MM.1S (cell line): ENCODE measurements at regions not wholly inside any gene's neighbourhood (a gene's known extent, or its start where the extent isn't known, plus 50 kb on each side); places are given as distances from the start of the nearest gene placed in this dataset.
"Not testable (repeated sequence)": the region's sequence is repeated elsewhere in the genome, so short reads cannot be mapped to it uniquely, and the experiment has no call there.

ENCODE experiments used
- DNase-seq: peaks from one replicate; pipeline ENCODE4 v3.0.0-alpha.2; 2015
- H2AFZ ChIP-seq: fragments of 300-600 bp; sonication (generic); 2 replicates; pipeline ENCODE4 v1.6.0; 2016; ENCODE audit warnings: antibody characterized with exemption, low read length
- H3F3A ChIP-seq: fragments of 300-600 bp; sonication (generic); 2 replicates; pipeline ENCODE4 v1.6.1; 2016; ENCODE audit warnings: mild to moderate bottlenecking, antibody characterized with exemption, low read length, moderate library complexity, mixed read lengths; ENCODE audit not compliant: insufficient read depth
- H3K27ac ChIP-seq: fragments of 300-600 bp; sonication (generic); 2 replicates; pipeline ENCODE4 v1.5.1; 2016; ENCODE audit warnings: mild to moderate bottlenecking, low read length
- H3K27me3 ChIP-seq: fragments of 300-600 bp; sonication (generic); replicated peaks from 2 replicates; pipeline ENCODE4 v1.6.0; 2016; ENCODE audit warnings: low read length; ENCODE audit not compliant: insufficient read depth
- H3K36me3 ChIP-seq: fragments of 300-600 bp; sonication (generic); replicated peaks from 2 replicates; pipeline ENCODE4 v1.6.1; 2016; ENCODE audit warnings: mild to moderate bottlenecking, low read length, mixed read lengths; ENCODE audit not compliant: insufficient read depth
- H3K4me1 ChIP-seq: fragments of 300-600 bp; sonication (generic); 2 replicates; pipeline ENCODE4 v1.6.1; 2016; ENCODE audit warnings: low read length, mixed read lengths
- H3K4me2 ChIP-seq: fragments of 300-600 bp; sonication (generic); 2 replicates; pipeline ENCODE4 v1.6.0; 2016; ENCODE audit warnings: low read depth, low read length
- H3K4me3 ChIP-seq: fragments of 300-600 bp; sonication (generic); 2 replicates; pipeline ENCODE4 v1.5.1; 2016; ENCODE audit warnings: low read length, mixed read lengths
- H3K79me2 ChIP-seq: fragments of 300-600 bp; sonication (generic); 2 replicates; pipeline ENCODE4 v1.6.1; 2016; ENCODE audit warnings: mixed run types, low read length, mixed read lengths
- H3K9ac ChIP-seq: fragments of 300-600 bp; sonication (generic); 2 replicates; pipeline ENCODE4 v1.6.1; 2016; ENCODE audit warnings: low read length, mixed read lengths
- H3K9me2 ChIP-seq: fragments of 300-600 bp; sonication (generic); replicated peaks from 2 replicates; pipeline ENCODE4 v1.6.1; 2016; ENCODE audit warnings: mild to moderate bottlenecking, low read length, mixed read lengths; ENCODE audit not compliant: insufficient read depth
- H3K9me3 ChIP-seq: fragments of 300-600 bp; sonication (generic); replicated peaks from 2 replicates; pipeline ENCODE4 v1.6.1; 2016; ENCODE audit warnings: mild to moderate bottlenecking, low read length, mixed read lengths; ENCODE audit not compliant: insufficient read depth
- H4K20me1 ChIP-seq: fragments of 300-600 bp; sonication (generic); 2 replicates; pipeline ENCODE4 v1.6.1; 2016; ENCODE audit warnings: mild to moderate bottlenecking, low read length, moderate library complexity, mixed read lengths; ENCODE audit not compliant: insufficient read depth
- CTCF ChIP-seq: fragments of 300-600 bp; sonication (generic); IDR thresholded peaks from 2 replicates; pipeline ENCODE4 v1.5.1; 2016; ENCODE audit warnings: antibody characterized with exemption, low read length, mixed read lengths
- EZH2 ChIP-seq: fragments of 300-600 bp; sonication (generic); optimal IDR thresholded peaks from 2 replicates; pipeline ENCODE3; 2017; ENCODE audit warnings: low read depth, mild to moderate bottlenecking, antibody characterized with exemption, low read length, mixed read lengths
- EZH2phosphoT487 ChIP-seq: fragments of 300-600 bp; sonication (generic); IDR thresholded peaks from 2 replicates; pipeline ENCODE4 v1.6.1; 2018; ENCODE audit warnings: antibody characterized with exemption, low read length

- Histone ChIP-seq H3K79me2 (no peaks in the 10 kb centered on the region), H3K36me3 (no peaks in the 10 kb centered on the region), H3K27ac (no peak overlapping the region), H3K9ac (no peak overlapping the region), H3K4me2 (no peak overlapping the region), H3K4me3 (no peak overlapping the region), H3K9me2 (no peaks in the 10 kb centered on the region), H3K4me1 (no peaks in the 10 kb centered on the region), H4K20me1 (no peaks in the 10 kb centered on the region), H3K9me3 (no peaks in the 10 kb centered on the region), H3K27me3 (no peaks in the 10 kb centered on the region), H3F3A (no peaks in the 10 kb centered on the region), H2AFZ (no peak overlapping the region)
- DNase-seq, result no peak
- TF ChIP-seq EZH2, result no peak
- no peak for TF ChIP-seq CTCF
- TF ChIP-seq EZH2phosphoT487, result no peak
Measured at GRCh38 chr6:76768556-76768955, 694.7 kb downstream of the HTR1B start.

DNA sequence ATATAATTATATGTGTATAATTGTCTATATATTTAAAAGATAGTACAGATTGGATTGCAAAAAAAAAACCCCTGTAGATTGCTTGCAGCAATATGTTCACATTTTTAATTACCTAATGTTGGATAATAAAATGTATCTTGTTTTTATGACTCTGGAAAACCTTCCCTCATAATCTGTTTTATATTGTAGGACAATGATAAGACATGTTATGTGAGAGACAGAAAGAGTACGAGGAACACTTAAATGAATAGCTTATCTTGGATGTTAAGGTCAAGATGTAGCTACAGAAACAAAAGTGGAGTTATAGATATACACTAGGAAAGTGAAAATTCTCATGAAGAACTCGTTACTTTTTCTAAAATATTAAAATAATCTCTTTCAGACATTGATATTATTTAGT lies 691.6 kb upstream of the IMPG1 start:
- no peaks in the 10 kb centered on the region for H3K9me3 ChIP-seq
- H3K27me3 ChIP-seq, result no peaks in the 10 kb centered on the region
- no peak overlapping the region for H3K4me2 ChIP-seq
- no peak for TF ChIP-seq CTCF
- TF ChIP-seq EZH2phosphoT487, result no peak
- no peak for TF ChIP-seq EZH2
- H3K36me3 ChIP-seq, result no peaks in the 10 kb centered on the region
- H3F3A ChIP-seq, result no peaks in the 10 kb centered on the region
- no peak overlapping the region for H3K4me3 ChIP-seq
- H3K4me1 ChIP-seq, result no peaks in the 10 kb centered on the region
- no peaks in the 10 kb centered on the region for H4K20me1 ChIP-seq
- H3K79me2 ChIP-seq, result no peaks in the 10 kb centered on the region
- no peak overlapping the region for H3K9ac ChIP-seq
- H3K27ac ChIP-seq, result no peak overlapping the region
- no peak overlapping the region for H2AFZ ChIP-seq
- DNase-seq, result no peak
- H3K9me2 ChIP-seq, result no peaks in the 10 kb centered on the region

DNA sequence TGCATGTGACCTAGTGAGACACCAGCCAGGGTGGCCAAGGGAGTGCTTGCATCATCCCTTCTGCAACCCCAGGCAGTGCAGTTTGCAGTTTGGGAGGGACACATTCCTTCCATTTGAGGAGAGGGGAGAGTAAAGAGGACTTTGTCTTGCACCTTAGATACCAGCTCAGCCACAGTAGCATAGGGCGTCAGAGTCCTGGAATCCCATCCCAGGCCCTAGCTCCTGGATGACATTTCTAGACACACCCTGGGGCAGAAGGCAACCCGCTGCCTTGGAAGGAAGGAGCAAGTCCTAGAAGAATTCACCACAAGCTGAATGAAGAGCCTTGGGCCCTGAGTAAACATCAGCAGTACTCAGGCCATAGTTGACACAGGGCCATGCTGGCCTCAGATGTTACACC lies 680.4 kb upstream of the IMPG1 start:
- Histone ChIP-seq H3F3A (no peaks in the 10 kb centered on the region), H3K9ac (no peak overlapping the region), H4K20me1 (no peaks in the 10 kb centered on the region), H2AFZ (no peak overlapping the region), H3K27ac (no peak overlapping the region), H3K36me3 (no peaks in the 10 kb centered on the region), H3K79me2 (no peaks in the 10 kb centered on the region), H3K9me3 (no peaks in the 10 kb centered on the region), H3K4me3 (no peak overlapping the region), H3K27me3 (no peaks in the 10 kb centered on the region), H3K9me2 (no peaks in the 10 kb centered on the region), H3K4me2 (no peak overlapping the region), H3K4me1 (no peaks in the 10 kb centered on the region)
- TF ChIP-seq EZH2phosphoT487 (no peak), CTCF (no peak), EZH2 (no peak)
- no peak for DNase-seq

DNA sequence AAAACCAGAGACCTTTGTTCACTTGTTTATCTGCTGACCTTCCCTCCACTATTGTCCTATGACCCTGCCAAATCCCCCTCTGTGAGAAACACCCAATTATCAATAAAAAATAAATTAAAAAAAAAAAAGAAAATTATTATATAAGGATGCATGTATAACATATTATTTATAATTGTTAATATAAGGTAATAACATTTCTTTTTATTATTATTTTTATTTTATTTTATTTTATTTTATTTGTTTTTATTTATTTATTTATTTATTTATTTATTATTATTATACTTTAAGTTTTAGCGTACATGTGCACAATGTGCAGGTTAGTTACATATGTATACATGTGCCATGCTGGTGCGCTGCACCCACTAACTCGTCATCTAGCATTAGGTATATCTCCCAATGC lies 672.9 kb upstream of the IMPG1 start:
- not testable (repeated sequence) for H3K9me3 ChIP-seq, H3K4me2 ChIP-seq

GRCh38 chr6:76744151-76744720 lies 671.8 kb upstream of the IMPG1 start:
- H3K4me2 ChIP-seq, H3K27me3 ChIP-seq, H3F3A ChIP-seq, H3K4me1 ChIP-seq, DNase-seq, H3K79me2 ChIP-seq, H3K4me3 ChIP-seq, H2AFZ ChIP-seq, H3K36me3 ChIP-seq, H3K9me3 ChIP-seq, H4K20me1 ChIP-seq, H3K9me2 ChIP-seq, H3K9ac ChIP-seq, H3K27ac ChIP-seq: not testable (repeated sequence)

More for the DNA sequence above, 672.9 kb upstream of the IMPG1 start:
- H3K27me3 ChIP-seq, H3K27ac ChIP-seq, H3K9me2 ChIP-seq, H3K9ac ChIP-seq, H2AFZ ChIP-seq, H3F3A ChIP-seq, H4K20me1 ChIP-seq, H3K4me3 ChIP-seq, DNase-seq, H3K4me1 ChIP-seq, H3K79me2 ChIP-seq, H3K36me3 ChIP-seq: not testable (repeated sequence)
